ENCODE measurements at regions not wholly inside any gene's neighbourhood (a gene's known extent, or its start where the extent isn't known, plus 50 kb on each side); places are given as distances from the start of the nearest gene placed in this dataset.

GRCh38 chr4:104616401-104616820 lies 121.7 kb upstream of the CXXC4 start:
- no peak overlapping the region for H3K4me3 ChIP-seq (replicated peaks in 1 of 2; ENCODE audit: low read depth in 2 of 2, low read length in 2 of 2)
- TF ChIP-seq CTCF (IDR thresholded peaks at IDR 0.05; ENCODE audit: low read depth, low read length): no peak
- DNase-seq (ENCODE audit: low read depth in 2 of 2): peak in 1 of 2 donors; percentile 10

GRCh38 chr4:104625706-104626105 lies 131.0 kb upstream of the CXXC4 start:
- no peak for DNase-seq (ENCODE audit: low read depth in 2 of 2)
- no peak for TF ChIP-seq CTCF (IDR thresholded peaks at IDR 0.05; ENCODE audit: low read depth, low read length)
- H3K4me3 ChIP-seq (replicated peaks in 1 of 2; ENCODE audit: low read depth in 2 of 2, low read length in 2 of 2): no peak overlapping the region

GRCh38 chr4:104629601-104630000 lies 134.9 kb upstream of the CXXC4 start:
- TF ChIP-seq CTCF (IDR thresholded peaks at IDR 0.05; ENCODE audit: low read depth, low read length): no peak
- no peak overlapping the region for H3K4me3 ChIP-seq (replicated peaks in 1 of 2; ENCODE audit: low read depth in 2 of 2, low read length in 2 of 2)
- DNase-seq (ENCODE audit: low read depth in 2 of 2): no peak

- TF ChIP-seq CTCF (IDR thresholded peaks at IDR 0.05; ENCODE audit: low read depth, low read length): no peak
- H3K4me3 ChIP-seq (replicated peaks in 1 of 2; ENCODE audit: low read depth in 2 of 2, low read length in 2 of 2): no peak overlapping the region
- DNase-seq (ENCODE audit: low read depth in 2 of 2): peak in 1 of 2 donors; percentile 0
Observed at GRCh38 chr4:104630272-104630671, 135.6 kb upstream of the CXXC4 start.

GRCh38 chr4:104631000-104631399 lies 136.3 kb upstream of the CXXC4 start:
- H3K4me3 ChIP-seq (replicated peaks in 1 of 2; ENCODE audit: low read depth in 2 of 2, low read length in 2 of 2): no peak overlapping the region
- DNase-seq (ENCODE audit: low read depth in 2 of 2): no peak
- no peak for TF ChIP-seq CTCF (IDR thresholded peaks at IDR 0.05; ENCODE audit: low read depth, low read length)

GRCh38 chr4:104641418-104641817 lies 146.7 kb upstream of the CXXC4 start:
- no peak overlapping the region for H3K4me3 ChIP-seq (replicated peaks in 1 of 2; ENCODE audit: low read depth in 2 of 2, low read length in 2 of 2)
- no peak for TF ChIP-seq CTCF (IDR thresholded peaks at IDR 0.05; ENCODE audit: low read depth, low read length)
- no peak for DNase-seq (ENCODE audit: low read depth in 2 of 2)

GRCh38 chr4:104642521-104642920 lies 147.8 kb upstream of the CXXC4 start:
- DNase-seq (ENCODE audit: low read depth in 2 of 2): no peak
- TF ChIP-seq CTCF (IDR thresholded peaks at IDR 0.05; ENCODE audit: low read depth, low read length): no peak
- H3K4me3 ChIP-seq (replicated peaks in 1 of 2; ENCODE audit: low read depth in 2 of 2, low read length in 2 of 2): no peak overlapping the region
